ENCODE measurements at regions not wholly inside any gene's neighbourhood (a gene's known extent, or its start where the extent isn't known, plus 50 kb on each side); places are given as distances from the start of the nearest gene placed in this dataset.
"Not testable (repeated sequence)": the region's sequence is repeated elsewhere in the genome, so short reads cannot be mapped to it uniquely, and the experiment has no call there.

GRCh38 chr7:113030489-113030888, 56.1 kb downstream of the GPR85 start:
- no peak for DNase-seq

- DNase-seq = no peak
These were observed 59.7 kb downstream of the GPR85 start for GRCh38 chr7:113026941-113027340.

GRCh38 chr7:113017144-113017857, 69.3 kb downstream of the GPR85 start:
- DNase-seq = not testable (repeated sequence)

- DNase-seq = no peak
These were observed 71.5 kb downstream of the GPR85 start for GRCh38 chr7:113015034-113015645.

GRCh38 chr7:113013761-113014449, 72.7 kb downstream of the GPR85 start:
- no peak for DNase-seq

- not testable (repeated sequence) for DNase-seq
These were observed 73.8 kb downstream of the GPR85 start for GRCh38 chr7:113012862-113013261.

- no peak for DNase-seq
These were observed 76.2 kb downstream of the GPR85 start for GRCh38 chr7:113010377-113010776.

GRCh38 chr7:113008755-113009154, 77.9 kb downstream of the GPR85 start:
- no peak for DNase-seq

GRCh38 chr7:113004726-113005454, 81.7 kb downstream of the GPR85 start:
- DNase-seq = no peak

GRCh38 chr7:113000316-113001020, 86.2 kb downstream of the GPR85 start:
- DNase-seq = no peak

- DNase-seq = no peak
These were observed 88.8 kb downstream of the GPR85 start for GRCh38 chr7:112997831-112998230.

- no peak for DNase-seq
These were observed 90.2 kb downstream of the GPR85 start for GRCh38 chr7:112996331-112996871.

- no peak for DNase-seq
These were observed 91.4 kb downstream of the GPR85 start for GRCh38 chr7:112995059-112995824.

- DNase-seq = no peak
These were observed 92.0 kb downstream of the GPR85 start for GRCh38 chr7:112994656-112995055.

GRCh38 chr7:112990624-112991023, 96.0 kb downstream of the GPR85 start:
- no peak for DNase-seq

GRCh38 chr7:112989531-112989930, 97.1 kb downstream of the GPR85 start:
- DNase-seq = no peak

- no peak for DNase-seq
These were observed 99.5 kb downstream of the GPR85 start for GRCh38 chr7:112987171-112987570.

- no peak for DNase-seq
These were observed 100.2 kb downstream of the GPR85 start for GRCh38 chr7:112986256-112987031.

GRCh38 chr7:112985377-112985987, 101.1 kb downstream of the GPR85 start:
- no peak for DNase-seq

- no peak for DNase-seq
These were observed 104.1 kb downstream of the GPR85 start for GRCh38 chr7:112982441-112983063.
